NCI-H1417 treated with DMSO at 0.1 percent for 48 hours (cell line): ENCODE measurements at regions not wholly inside any gene's neighbourhood (a gene's known extent, or its start where the extent isn't known, plus 50 kb on each side); places are given as distances from the start of the nearest gene placed in this dataset.

Experiments used
- DNase-seq: peaks from one replicate; lab custom pipeline; 2025; lab: John Stamatoyannopoulos, UW

- no peak for DNase-seq
Measured at GRCh38 chr12:87930033-87930432, 99.2 kb downstream of the C12orf50 start.

GRCh38 chr12:87929346-87929745, 99.9 kb downstream of the C12orf50 start:
- no peak for DNase-seq

DNA sequence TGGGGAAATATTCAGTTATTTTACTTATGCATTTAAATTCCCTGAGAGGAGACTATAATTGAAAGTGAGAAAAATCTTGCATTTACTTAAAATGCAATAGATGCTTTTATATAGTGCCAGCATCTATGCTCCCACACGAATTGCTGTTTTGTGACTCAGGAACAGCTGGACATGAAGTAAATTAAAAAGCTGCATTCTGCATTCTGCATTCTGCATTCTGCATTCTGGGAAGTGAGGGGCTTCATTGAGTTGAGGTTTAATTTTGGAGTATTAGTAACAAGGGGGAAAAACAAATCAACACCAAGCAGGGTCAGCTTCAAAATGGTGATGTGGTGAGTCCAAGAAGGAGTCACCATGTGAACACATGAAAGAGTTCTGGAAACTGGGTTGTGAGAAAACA, 101.2 kb downstream of the C12orf50 start:
- no peak for DNase-seq

- no peak for DNase-seq
Measured at GRCh38 chr12:87925021-87925420, 104.2 kb downstream of the C12orf50 start.

DNA sequence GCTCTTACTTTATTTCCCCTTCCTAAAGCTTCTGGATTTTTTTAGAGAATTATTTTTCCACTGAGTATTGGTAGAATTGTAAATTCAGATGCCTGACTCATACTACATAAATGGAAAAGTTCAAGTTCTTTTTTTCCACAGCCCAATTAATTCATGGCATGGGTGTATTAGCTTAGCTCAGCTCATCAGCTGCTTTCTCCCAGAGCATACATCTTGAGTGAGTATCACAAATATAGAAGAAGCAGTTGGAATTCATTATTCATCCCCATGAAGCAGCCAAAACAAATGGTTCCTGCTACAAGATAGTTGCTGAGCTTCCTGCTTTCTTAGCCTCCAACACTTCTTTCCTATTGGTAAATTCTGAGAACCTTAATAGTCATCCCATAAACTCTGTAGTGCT, 105.1 kb downstream of the C12orf50 start:
- no peak for DNase-seq

- no peak for DNase-seq
Measured at GRCh38 chr12:87923361-87923760, 105.8 kb downstream of the C12orf50 start.

DNA sequence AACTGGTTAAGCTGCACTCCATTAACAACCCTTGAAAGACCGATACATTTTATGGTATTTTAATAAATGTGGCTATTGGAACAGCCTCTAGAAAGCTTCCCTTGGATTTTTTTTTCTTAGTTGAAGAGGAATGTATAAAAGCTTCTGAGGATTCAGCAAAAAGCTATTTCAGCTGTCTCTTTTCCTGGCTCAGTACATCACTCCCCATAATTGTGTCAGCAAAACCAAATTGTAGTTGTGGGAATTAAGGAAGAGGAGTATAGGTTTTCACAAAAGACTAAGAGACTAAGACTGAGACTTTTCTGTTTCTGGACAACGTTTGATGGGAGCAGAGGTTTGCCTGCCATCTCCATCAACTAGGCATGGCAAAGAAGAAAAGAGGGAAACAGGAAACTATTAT, 106.5 kb downstream of the C12orf50 start:
- no peak for DNase-seq

GRCh38 chr12:87921621-87922020, 107.6 kb downstream of the C12orf50 start:
- no peak for DNase-seq

DNA sequence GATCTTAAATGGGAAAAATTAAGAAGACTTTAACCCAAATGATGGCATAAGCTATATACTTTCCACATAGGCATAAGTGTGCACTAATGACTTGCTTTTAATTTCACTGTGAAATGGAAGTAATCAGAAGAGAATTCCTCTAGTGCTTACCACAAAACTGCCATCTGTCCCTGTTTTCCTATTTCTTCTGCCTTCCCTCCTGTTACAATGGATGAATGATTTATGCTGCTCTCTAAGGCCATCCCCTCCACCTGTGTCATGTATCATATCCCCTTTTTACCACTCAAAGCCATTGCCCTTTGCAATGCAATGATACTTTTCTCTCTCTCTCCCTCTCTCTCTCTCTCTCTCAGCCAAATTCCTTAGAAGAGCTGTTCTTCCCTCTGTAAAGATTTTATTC, 109.1 kb downstream of the C12orf50 start:
- no peak for DNase-seq

DNA sequence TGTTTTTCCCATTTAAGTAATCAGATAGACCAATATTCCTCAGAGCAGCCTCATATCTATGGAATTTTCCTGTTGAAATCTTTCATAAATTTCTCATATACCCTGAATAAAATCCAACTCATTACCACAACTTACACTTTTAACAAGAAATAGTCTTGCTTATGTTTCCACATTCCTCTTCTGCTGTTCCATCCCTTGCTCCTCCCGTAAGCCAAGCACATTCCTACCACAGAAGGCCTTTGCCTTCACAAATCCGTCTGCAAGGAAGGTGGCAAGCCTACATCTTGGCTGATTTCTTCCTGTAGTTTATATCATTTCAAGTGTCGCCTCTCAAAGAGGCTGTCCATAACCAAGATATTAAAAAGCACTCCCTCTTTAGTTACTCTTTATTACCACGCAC, 127.7 kb downstream of the C12orf50 start:
- no peak for DNase-seq

- DNase-seq, result no peak
Measured at GRCh38 chr12:87897662-87898061, 131.5 kb downstream of the C12orf50 start.

- DNase-seq, result no peak
Measured at GRCh38 chr12:87883806-87884205, 145.4 kb downstream of the C12orf50 start.

DNA sequence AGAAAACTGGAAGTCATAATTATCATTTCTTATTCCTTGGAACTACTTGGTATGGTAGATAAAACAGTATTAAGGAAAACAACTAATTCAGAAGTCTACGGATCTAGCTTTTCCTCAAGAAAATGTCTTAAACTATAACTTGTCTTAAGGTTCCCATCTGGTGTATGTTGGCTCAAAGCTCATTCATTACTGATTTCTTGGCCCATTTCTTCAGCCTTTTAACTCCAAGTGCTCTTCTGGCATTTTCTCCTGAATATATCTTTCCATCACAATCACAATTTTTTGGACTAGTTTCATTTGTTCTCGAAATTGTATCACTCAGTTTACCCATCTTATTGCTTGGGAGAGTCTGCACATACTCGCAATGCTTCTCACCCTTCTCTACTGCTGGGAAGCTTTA, 150.1 kb downstream of the C12orf50 start:
- no peak for DNase-seq

GRCh38 chr12:87870493-87871460, 158.4 kb downstream of the C12orf50 start:
- DNase-seq, result no peak

DNA sequence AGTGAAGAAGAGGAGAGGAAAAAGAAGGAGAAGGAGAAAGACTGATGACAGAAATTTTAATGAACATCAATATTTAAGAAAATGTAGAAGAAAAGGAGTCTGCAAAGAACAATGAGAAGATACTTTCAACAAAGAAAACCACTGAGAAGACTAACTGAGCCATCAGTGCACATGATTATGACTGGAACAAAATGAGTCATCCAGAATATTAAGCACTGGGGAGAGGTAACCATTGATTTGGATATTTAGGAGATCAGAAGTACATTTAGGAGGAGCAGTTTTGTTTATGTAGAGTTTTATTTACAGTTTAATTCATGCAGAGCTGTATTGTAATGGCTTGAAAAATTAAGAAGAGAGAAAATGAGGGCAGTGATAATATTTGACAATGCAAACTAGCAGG, 159.1 kb downstream of the C12orf50 start:
- no peak for DNase-seq

GRCh38 chr12:87866578-87867292, 162.5 kb downstream of the C12orf50 start:
- DNase-seq, result no peak

DNA sequence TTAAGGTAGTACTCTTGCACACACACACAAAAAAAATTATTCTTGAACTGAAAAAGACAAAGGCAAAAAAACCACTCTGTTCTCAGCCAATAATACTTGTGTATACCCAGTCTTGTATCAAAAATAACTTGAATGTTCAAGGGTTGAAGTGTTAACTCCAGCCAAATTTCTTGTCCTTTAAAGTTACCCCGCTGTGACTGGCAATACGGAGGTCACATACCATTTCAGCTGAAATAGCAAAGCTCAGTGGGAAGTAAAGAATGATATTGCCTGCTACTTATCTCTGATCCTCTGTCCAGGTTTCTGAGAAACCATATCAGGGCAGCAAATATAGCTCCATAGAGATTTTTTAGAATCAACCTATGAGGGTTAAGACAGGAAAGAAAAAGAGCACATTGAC, 167.4 kb downstream of the C12orf50 start:
- no peak for DNase-seq

GRCh38 chr12:87853448-87854003, 175.7 kb downstream of the C12orf50 start:
- no peak for DNase-seq

GRCh38 chr12:87849074-87849473, 180.1 kb downstream of the C12orf50 start:
- no peak for DNase-seq

DNA sequence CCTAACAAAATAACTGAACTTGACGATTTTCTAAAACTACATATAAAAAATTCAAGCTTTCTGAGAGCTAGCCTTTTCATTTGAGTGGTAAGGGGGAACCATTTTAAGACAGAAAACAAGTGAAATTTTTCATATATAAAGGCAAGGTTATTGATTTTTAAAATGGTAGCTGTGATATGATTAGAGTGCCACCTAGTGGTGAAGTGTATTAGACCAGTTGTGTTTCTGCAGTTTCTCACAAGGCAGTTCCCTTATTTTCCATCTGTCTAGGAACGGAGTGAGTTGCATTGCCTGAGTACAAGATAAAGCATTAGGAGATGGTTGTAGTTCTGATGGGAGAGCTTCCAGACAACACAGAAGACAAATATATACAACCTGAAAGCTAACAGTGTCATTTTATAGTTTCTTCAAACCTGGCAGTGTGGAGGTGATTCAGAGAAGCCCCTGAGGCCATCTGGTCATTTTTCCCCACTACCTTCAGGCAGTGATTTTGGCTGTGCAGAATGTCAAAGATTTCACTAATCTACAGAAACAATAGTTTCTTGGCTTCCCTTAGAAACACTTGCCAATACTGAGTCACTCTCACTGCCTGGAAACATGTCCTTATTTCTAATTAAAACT, 180.8 kb downstream of the C12orf50 start:
- DNase-seq, result peak; percentile 40

- no peak for DNase-seq
Measured at GRCh38 chr12:87847147-87847546, 182.1 kb downstream of the C12orf50 start.

GRCh38 chr12:87846045-87846444, 183.2 kb downstream of the C12orf50 start:
- DNase-seq, result no peak
